ENCODE measurements at regions not wholly inside any gene's neighbourhood (a gene's known extent, or its start where the extent isn't known, plus 50 kb on each side); places are given as distances from the start of the nearest gene placed in this dataset.

DNA sequence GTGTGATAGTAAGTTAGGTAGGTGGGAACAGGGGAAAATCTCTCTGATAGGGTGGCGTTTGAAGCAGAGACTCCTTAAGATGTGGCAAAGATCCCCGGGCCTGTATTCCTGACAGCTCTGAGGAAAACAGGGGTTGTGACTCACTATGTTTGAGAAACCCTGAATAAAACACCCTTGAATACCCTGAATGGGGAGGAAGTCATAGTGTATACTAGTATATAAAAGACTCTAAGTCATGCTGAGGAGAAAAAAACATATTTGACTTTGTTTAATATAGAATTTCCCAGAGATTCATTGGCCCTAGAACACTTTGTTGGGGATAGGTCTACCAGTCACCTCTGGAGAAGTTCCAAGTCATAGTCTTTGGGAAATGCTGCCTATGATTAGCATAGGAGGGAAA is 590.9 kb downstream of the IRS1 start:
- Histone ChIP-seq H3K27me3 (ENCODE audit: control insufficient read depth, insufficient read depth, low read length) (no peaks in the 10 kb centered on the region), H3K27ac (ENCODE audit: low read depth in 2 of 2, low read length in 2 of 2) (no peak overlapping the region), H3K4me1 (ENCODE audit: control insufficient read depth in 2 of 3, insufficient read depth in 2 of 3, low read depth in 1 of 3, low read length in 3 of 3) (no peaks in the 10 kb centered on the region), H3K9ac (ENCODE audit: low read length in 3 of 3) (no peak overlapping the region), H3K36me3 (ENCODE audit: control insufficient read depth in 2 of 3, insufficient read depth in 3 of 3, low read length in 3 of 3) (no peaks in the 10 kb centered on the region), H3K9me3 (ENCODE audit: control insufficient read depth in 2 of 3, insufficient read depth in 1 of 3, low read length in 3 of 3) (no peaks in the 10 kb centered on the region), H3K4me3 (ENCODE audit: low read length in 3 of 3) (no peak overlapping the region)
- TF ChIP-seq, protein P1, sequence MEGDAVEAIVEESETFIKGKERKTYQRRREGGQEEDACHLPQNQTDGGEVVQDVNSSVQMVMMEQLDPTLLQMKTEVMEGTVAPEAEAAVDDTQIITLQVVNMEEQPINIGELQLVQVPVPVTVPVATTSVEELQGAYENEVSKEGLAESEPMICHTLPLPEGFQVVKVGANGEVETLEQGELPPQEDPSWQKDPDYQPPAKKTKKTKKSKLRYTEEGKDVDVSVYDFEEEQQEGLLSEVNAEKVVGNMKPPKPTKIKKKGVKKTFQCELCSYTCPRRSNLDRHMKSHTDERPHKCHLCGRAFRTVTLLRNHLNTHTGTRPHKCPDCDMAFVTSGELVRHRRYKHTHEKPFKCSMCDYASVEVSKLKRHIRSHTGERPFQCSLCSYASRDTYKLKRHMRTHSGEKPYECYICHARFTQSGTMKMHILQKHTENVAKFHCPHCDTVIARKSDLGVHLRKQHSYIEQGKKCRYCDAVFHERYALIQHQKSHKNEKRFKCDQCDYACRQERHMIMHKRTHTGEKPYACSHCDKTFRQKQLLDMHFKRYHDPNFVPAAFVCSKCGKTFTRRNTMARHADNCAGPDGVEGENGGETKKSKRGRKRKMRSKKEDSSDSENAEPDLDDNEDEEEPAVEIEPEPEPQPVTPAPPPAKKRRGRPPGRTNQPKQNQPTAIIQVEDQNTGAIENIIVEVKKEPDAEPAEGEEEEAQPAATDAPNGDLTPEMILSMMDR (IDR thresholded peaks at IDR 0.05; ENCODE audit: borderline replicate concordance, extremely low read depth, insufficient read depth): no peak
- intact Hi-C loops (cut with DNase I): no loop called here
- no peak for DNase-seq
- FAIRE-seq: no peak

DNA sequence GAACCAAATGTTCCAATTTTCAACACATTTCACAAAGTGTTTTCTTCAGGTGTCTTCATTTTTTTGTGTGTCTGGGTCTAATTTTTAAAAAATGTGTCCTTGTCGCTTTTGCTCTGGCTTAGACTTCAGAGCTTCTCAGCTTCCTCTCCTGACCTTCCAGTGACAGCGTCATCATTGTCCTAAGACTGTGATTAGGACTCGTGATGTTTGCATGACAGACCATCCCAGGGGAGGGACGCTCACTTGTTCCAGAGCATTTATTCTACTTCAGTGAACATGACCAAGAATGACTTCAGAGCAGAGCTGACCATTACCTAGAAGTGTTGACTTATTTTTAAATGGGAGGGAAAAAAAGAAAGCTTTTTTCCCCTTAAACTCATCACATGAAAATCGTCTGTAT is 591.9 kb downstream of the IRS1 start:
- Histone ChIP-seq H3K9ac (ENCODE audit: low read length in 3 of 3) (no peak overlapping the region), H3K4me1 (ENCODE audit: control insufficient read depth in 2 of 3, insufficient read depth in 2 of 3, low read depth in 1 of 3, low read length in 3 of 3) (no peaks in the 10 kb centered on the region), H3K9me3 (ENCODE audit: control insufficient read depth in 2 of 3, insufficient read depth in 1 of 3, low read length in 3 of 3) (no peaks in the 10 kb centered on the region), H3K36me3 (ENCODE audit: control insufficient read depth in 2 of 3, insufficient read depth in 3 of 3, low read length in 3 of 3) (no peaks in the 10 kb centered on the region), H3K4me3 (ENCODE audit: low read length in 3 of 3) (no peak overlapping the region), H3K27me3 (ENCODE audit: control insufficient read depth, insufficient read depth, low read length) (no peaks in the 10 kb centered on the region), H3K27ac (ENCODE audit: low read depth in 2 of 2, low read length in 2 of 2) (no peak overlapping the region)
- DNase-seq: no peak
- intact Hi-C loops (cut with DNase I): no loop called here
- TF ChIP-seq, protein P1 (IDR thresholded peaks at IDR 0.05; ENCODE audit: borderline replicate concordance, extremely low read depth, insufficient read depth): no peak
- FAIRE-seq: no peak

DNA sequence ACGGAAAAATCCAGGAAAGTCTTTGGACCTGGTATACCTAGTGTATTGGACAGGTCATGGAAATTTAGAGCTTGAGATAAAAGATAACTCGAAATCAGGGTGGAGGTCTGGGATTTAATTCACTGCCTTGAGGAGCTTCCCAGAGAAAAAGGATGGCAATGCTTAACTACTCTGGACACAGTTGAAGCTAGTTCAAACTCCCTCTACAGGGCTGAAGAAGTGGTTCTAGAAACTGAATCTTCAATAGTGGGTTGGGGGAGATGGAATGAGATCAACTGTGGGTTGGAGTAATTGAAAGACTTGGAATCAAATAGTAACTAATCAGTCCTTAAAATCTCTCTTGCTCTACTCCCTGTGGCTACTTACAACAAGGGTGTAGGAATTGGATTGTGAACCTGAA is 600.1 kb downstream of the IRS1 start:
- H3K9me3 ChIP-seq (ENCODE audit: control insufficient read depth in 2 of 3, insufficient read depth in 1 of 3, low read length in 3 of 3): no peaks in the 10 kb centered on the region
- FAIRE-seq (no peak), DNase-seq (no peak)
- TF ChIP-seq, protein P1 (IDR thresholded peaks at IDR 0.05; ENCODE audit: borderline replicate concordance, extremely low read depth, insufficient read depth): no peak
- no peak overlapping the region for H3K4me3 ChIP-seq (ENCODE audit: low read length in 3 of 3)
- H3K27ac ChIP-seq (ENCODE audit: low read depth in 2 of 2, low read length in 2 of 2): no peak overlapping the region
- H3K36me3 ChIP-seq (ENCODE audit: control insufficient read depth in 2 of 3, insufficient read depth in 3 of 3, low read length in 3 of 3): no peaks in the 10 kb centered on the region
- intact Hi-C loops (cut with DNase I): no loop called here
- H3K4me1 ChIP-seq (ENCODE audit: control insufficient read depth in 2 of 3, insufficient read depth in 2 of 3, low read depth in 1 of 3, low read length in 3 of 3): no peaks in the 10 kb centered on the region
- no peaks in the 10 kb centered on the region for H3K27me3 ChIP-seq (ENCODE audit: control insufficient read depth, insufficient read depth, low read length)
- no peak overlapping the region for H3K9ac ChIP-seq (ENCODE audit: low read length in 3 of 3)

DNA sequence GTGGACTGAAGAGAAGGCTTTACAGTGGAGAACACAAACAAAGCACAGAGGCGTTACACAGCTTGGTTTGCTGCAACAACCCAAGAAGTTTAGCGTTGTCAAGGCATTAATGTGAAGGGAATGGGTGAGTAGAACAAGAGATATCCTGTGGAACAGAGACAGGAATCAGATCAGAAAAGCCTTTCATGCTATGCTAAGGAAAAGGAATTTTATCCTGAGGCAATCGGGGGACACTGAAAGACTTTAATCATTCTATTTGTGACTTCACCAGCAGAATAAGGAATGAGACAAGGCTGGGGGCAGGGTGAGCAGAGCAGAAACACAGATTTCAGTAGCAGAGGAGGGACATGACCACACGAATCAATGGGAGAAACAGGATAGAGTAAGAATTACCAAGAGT is 600.7 kb downstream of the IRS1 start:
- DNase-seq: no peak
- Histone ChIP-seq H3K4me3 (ENCODE audit: low read length in 3 of 3) (no peak overlapping the region), H3K4me1 (ENCODE audit: control insufficient read depth in 2 of 3, insufficient read depth in 2 of 3, low read depth in 1 of 3, low read length in 3 of 3) (no peaks in the 10 kb centered on the region), H3K27ac (ENCODE audit: low read depth in 2 of 2, low read length in 2 of 2) (no peak overlapping the region), H3K36me3 (ENCODE audit: control insufficient read depth in 2 of 3, insufficient read depth in 3 of 3, low read length in 3 of 3) (no peaks in the 10 kb centered on the region), H3K27me3 (ENCODE audit: control insufficient read depth, insufficient read depth, low read length) (no peaks in the 10 kb centered on the region), H3K9ac (ENCODE audit: low read length in 3 of 3) (no peak overlapping the region), H3K9me3 (ENCODE audit: control insufficient read depth in 2 of 3, insufficient read depth in 1 of 3, low read length in 3 of 3) (no peaks in the 10 kb centered on the region)
- intact Hi-C loops (cut with DNase I): no loop called here
- TF ChIP-seq, protein P1 (IDR thresholded peaks at IDR 0.05; ENCODE audit: borderline replicate concordance, extremely low read depth, insufficient read depth): no peak
- no peak for FAIRE-seq
